Suppressor macrophage treated with lipopolysaccharide for 4 hours (primary cell): ENCODE measurements at regions not wholly inside any gene's neighbourhood (a gene's known extent, or its start where the extent isn't known, plus 50 kb on each side); places are given as distances from the start of the nearest gene placed in this dataset.

Experiments
- DNase-seq: peaks from one replicate; pipeline ENCODE4 v3.0.0-alpha.2; 2020

DNA sequence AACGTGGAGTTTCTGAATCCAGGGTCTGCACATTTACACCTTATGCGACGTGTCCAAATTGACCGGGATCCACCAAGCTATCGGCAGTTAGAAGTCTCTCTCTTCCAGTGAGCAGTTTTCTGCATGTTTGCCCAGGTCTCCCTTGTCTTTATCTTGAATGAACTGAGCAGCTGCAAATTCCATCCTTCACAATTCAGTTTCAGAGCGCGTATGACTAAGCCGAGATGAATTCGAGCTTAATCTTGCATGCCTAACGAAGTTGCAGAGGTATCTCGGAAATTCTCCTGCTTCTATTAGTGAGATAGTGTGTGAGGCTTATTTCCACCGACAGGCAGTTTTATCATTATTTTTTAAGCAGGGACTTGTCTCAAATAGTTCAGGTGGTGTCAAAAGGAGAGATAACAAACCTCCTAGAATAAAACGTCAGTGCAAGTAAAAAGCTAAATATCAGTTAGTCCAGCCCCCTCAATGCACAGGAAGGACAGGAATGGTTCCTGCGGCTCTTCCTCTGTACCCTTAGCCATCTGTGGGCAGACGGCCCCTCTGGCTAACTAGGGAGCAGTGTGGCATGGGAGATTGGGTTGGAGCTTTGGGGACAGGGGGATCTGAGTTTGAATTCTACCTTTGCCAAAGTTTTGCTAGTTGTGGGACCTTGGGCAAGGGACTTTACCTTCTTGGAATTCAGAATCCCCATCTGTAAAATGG lies 93.0 kb upstream of the GPR139 start:
- DNase-seq = no peak

DNA sequence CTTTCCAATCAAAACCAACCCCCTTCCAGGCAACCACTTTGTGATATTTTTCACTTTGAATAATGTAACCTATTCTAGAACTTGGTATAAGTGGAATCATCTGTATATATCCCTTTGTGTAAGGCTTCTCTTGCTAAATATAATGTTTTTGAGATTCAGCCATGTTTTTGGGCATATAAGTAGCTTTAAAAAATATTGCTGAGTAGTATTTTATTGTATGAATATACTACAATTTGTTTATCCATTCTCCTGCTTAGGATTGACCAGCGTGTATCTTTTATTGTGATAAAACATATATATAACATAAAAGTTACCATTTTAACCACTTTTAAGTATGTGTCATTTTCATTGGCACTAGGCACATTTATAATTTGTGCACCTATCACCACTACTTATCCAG lies 79.8 kb upstream of the GPR139 start:
- DNase-seq = no peak

DNA sequence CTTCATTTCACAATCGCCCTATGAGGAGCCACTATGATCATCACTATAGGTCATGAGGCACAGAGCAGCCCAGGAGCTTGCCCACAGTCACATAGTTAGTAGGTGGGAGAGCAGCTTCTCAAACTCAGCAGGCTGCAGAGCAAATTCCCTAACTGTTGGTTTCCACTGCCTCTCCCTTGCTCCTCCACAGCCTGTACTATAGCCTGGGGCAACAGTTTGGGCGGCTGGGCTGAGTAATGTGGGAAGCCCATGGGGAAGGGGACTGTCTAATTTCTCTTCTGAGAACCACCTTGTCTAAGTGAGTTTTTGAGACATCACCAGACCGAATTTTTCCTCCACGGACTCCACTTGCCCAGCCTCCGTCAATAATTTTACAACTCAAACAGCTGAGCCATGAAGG lies 73.4 kb upstream of the GPR139 start:
- DNase-seq = no peak

DNA sequence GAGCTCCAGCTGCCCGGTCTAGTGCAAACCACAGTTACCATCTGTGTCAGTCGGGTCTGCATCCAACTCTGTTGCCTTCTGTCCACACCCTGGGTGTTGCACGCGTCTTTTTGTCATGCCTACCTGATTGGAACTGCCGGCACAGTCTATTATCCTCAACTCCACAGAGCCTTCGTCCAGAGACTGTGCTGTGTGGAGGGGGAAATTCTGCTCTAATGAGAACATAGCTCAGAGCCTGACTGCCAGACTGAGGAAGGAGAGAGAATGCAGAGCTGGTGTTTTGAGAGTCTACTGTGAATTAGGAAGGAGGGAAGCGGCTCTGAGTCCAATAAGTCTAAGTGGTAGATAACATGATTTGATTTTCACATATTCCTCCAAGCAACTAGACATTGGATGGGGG lies 68.3 kb upstream of the GPR139 start:
- DNase-seq = no peak

DNA sequence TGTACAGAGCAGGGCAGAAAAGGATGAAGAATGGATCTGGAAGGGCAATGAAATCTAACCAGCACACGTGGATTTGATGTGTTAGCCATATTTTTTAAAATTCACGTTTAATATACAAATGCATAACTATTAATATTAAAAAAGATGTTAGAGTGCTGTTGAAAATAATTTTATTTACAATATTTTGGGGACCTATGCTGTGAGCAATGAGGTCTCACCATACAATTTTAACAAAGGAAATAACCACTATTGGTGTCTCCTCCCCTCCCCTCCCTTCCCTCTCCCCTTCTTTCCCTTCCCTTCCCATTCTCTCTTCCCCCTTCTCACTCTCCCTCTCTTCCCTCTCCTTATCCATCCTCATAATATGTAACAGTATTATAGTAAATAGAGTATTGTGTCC lies 64.2 kb upstream of the GPR139 start:
- no peak for DNase-seq

DNA sequence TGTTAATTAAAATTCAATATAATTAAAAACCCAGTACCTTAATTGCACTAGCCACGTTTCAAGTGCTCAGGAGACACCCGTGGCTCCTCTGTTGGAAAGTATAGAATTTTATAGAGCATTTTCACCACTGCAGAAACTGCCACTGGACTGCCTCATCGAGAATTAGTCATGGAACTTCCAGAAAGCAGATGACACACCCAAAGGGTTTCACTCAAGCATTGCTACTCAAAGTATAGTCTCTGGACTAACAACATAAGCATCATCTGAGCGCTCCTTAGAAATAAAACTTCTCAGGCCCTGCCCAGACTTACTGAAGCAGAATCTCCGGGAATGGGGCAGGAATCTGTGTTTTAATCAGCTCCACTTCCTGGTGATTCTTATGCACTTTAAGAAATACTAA lies 63.5 kb upstream of the GPR139 start:
- no peak for DNase-seq

DNA sequence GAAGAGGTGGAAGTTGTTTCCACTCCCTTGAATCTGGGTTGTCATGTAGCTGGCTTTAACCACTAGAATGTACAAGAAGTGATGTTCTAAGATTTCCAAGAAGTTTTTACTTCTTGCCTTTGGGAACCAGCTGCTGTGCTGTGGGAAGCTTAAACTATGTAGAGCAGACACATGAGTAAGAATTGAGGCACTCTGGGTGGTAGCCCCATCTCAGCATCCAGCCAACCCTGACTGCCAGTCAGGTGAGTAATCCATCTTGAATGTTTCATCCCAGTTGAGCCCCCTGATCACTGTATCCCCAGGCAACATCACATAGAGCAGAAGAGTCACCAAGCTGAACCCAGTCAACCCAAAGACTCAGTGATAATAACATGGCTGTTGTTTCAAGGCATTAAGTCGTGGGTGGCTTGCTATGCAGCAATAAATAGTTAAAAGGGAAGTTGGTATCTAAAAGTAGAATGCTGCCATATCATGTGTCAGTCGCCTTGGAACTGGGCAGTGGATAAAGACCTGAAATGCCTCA lies 62.8 kb upstream of the GPR139 start:
- no peak for DNase-seq

DNA sequence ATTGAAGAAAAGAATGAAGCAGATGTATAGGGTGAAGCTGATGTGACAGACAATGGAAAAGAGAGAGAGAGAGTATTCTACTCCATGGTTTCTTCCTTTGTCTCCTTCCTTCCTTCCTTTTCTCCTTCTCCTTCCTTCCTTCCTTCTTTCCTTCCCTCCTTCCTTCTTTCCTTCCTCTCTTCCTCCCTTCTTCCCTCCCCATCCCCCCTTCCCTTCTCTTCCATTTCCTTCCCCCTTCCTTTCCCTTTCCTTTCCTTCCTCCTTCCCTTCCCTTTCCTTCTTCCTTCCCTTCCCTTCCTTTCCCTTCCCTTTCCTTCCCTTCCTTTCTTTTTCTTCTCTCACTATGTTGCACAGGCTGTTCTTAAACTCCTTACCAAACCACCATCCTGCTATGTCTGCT lies 55.7 kb upstream of the GPR139 start:
- no peak for DNase-seq
